Astrocyte of the spinal cord (primary cell): ENCODE measurements at regions not wholly inside any gene's neighbourhood (a gene's known extent, or its start where the extent isn't known, plus 50 kb on each side); places are given as distances from the start of the nearest gene placed in this dataset.

Experiments used
- DNase-seq: peaks from one replicate; pipeline ENCODE4 v3.0.0; 2011; ENCODE audit warnings: low read depth, low spot score
- H3K4me3 ChIP-seq: 2 replicates; pipeline ENCODE4 v1.5.1; 2011; ENCODE audit warnings: low read depth, mild to moderate bottlenecking, low read length, moderate library complexity
- CTCF ChIP-seq: IDR thresholded peaks from 2 replicates; pipeline ENCODE4 v1.5.1; 2012; ENCODE audit warnings: low read depth, mild to moderate bottlenecking, low read length, inconsistent platforms
- in situ Hi-C: cut with HindIII; loops from 2 replicates; pipeline ENCODE4 v1.10.0; 2017; ENCODE audit warnings: low sequenced_read_pairs

- no peak for TF ChIP-seq CTCF
- DNase-seq: no peak
- H3K4me3 ChIP-seq: no peak overlapping the region
- in situ Hi-C loops: no loop called here
Measured at GRCh38 chr20:63099456-63100173, 92.9 kb upstream of the BHLHE23 start.

GRCh38 chr20:63098195-63098810 is 91.5 kb upstream of the BHLHE23 start:
- DNase-seq: no peak
- in situ Hi-C loops: no loop called here
- no peak overlapping the region for H3K4me3 ChIP-seq
- TF ChIP-seq CTCF: no peak

- no peak overlapping the region for H3K4me3 ChIP-seq
- in situ Hi-C loops: no loop called here
- no peak for DNase-seq
- no peak for TF ChIP-seq CTCF
Measured at GRCh38 chr20:63097336-63097831, 90.6 kb upstream of the BHLHE23 start.

GRCh38 chr20:63096681-63097335 is 90.0 kb upstream of the BHLHE23 start:
- in situ Hi-C loops: no loop called here

GRCh38 chr20:63095718-63096654 is 89.2 kb upstream of the BHLHE23 start:
- TF ChIP-seq CTCF: no peak
- H3K4me3 ChIP-seq: no peak overlapping the region
- in situ Hi-C loops: no loop called here
- DNase-seq: no peak

More at GRCh38 chr20:63096681-63097335, 90.0 kb upstream of the BHLHE23 start:
- no peak for DNase-seq
- no peak for TF ChIP-seq CTCF
- H3K4me3 ChIP-seq: no peak overlapping the region
